Stimulated activated naive CD8-positive, alpha-beta T cell treated with anti-CD3 and anti-CD28 coated beads, Interleukin-15, Interleukin-2, amounts not matched to agents 100 ng/mL and 50 ng/mL, for 24 hours (primary cell): ENCODE measurements at regions not wholly inside any gene's neighbourhood (a gene's known extent, or its start where the extent isn't known, plus 50 kb on each side); places are given as distances from the start of the nearest gene placed in this dataset.
"Not testable (repeated sequence)": the region's sequence is repeated elsewhere in the genome, so short reads cannot be mapped to it uniquely, and the experiment has no call there.

ENCODE experiments used
- H3K27ac Mint-ChIP-seq: one replicate; pipeline ENCODE4 v1.8.0; 2021; ENCODE audit warnings: mild to moderate bottlenecking, mixed read lengths
- H3K27me3 Mint-ChIP-seq: one replicate; pipeline ENCODE4 v1.8.0; 2021; ENCODE audit warnings: mixed read lengths
- H3K36me3 Mint-ChIP-seq: one replicate; pipeline ENCODE4 v1.8.0; 2021; ENCODE audit warnings: low read depth, mixed read lengths
- H3K4me1 Mint-ChIP-seq: one replicate; pipeline ENCODE4 v1.8.0; 2021; ENCODE audit warnings: low read depth, mixed read lengths
- H3K4me3 Mint-ChIP-seq: one replicate; pipeline ENCODE4 v1.8.0; 2021; ENCODE audit warnings: mild to moderate bottlenecking, mixed read lengths
- H3K9me3 Mint-ChIP-seq: one replicate; pipeline ENCODE4 v1.8.0; 2021; ENCODE audit warnings: mixed read lengths

GRCh38 chr17:71617767-71618166 is 503.1 kb upstream of the SOX9 start:
- not testable (repeated sequence) for H3K4me1 Mint-ChIP-seq, H3K27me3 Mint-ChIP-seq, H3K27ac Mint-ChIP-seq, H3K4me3 Mint-ChIP-seq, H3K36me3 Mint-ChIP-seq
- peaks cover 21% of the 10 kb centered on the region for H3K9me3 Mint-ChIP-seq

GRCh38 chr17:71625330-71625729 is 495.5 kb upstream of the SOX9 start:
- H3K9me3 Mint-ChIP-seq, result no peaks in the 10 kb centered on the region
- no peak overlapping the region for H3K4me3 Mint-ChIP-seq
- H3K4me1 Mint-ChIP-seq, result no peaks in the 10 kb centered on the region
- no peaks in the 10 kb centered on the region for H3K36me3 Mint-ChIP-seq
- H3K27me3 Mint-ChIP-seq, result no peaks in the 10 kb centered on the region
- no peak overlapping the region for H3K27ac Mint-ChIP-seq

- Mint-ChIP-seq H3K4me1 (no peaks in the 10 kb centered on the region), H3K27ac (no peak overlapping the region), H3K4me3 (no peak overlapping the region), H3K9me3 (no peaks in the 10 kb centered on the region), H3K27me3 (no peaks in the 10 kb centered on the region), H3K36me3 (no peaks in the 10 kb centered on the region)
Measured at GRCh38 chr17:71628306-71628705, 492.5 kb upstream of the SOX9 start.

- H3K4me3 Mint-ChIP-seq, result no peak overlapping the region
- H3K27ac Mint-ChIP-seq, result no peak overlapping the region
- H3K27me3 Mint-ChIP-seq, result no peaks in the 10 kb centered on the region
- no peaks in the 10 kb centered on the region for H3K36me3 Mint-ChIP-seq
- no peaks in the 10 kb centered on the region for H3K9me3 Mint-ChIP-seq
- H3K4me1 Mint-ChIP-seq, result no peaks in the 10 kb centered on the region
Measured at GRCh38 chr17:71631483-71631882, 489.3 kb upstream of the SOX9 start.

- H3K9me3 Mint-ChIP-seq, result no peaks in the 10 kb centered on the region
- H3K4me3 Mint-ChIP-seq, result no peak overlapping the region
- H3K4me1 Mint-ChIP-seq, result no peaks in the 10 kb centered on the region
- H3K27ac Mint-ChIP-seq, result no peak overlapping the region
- no peaks in the 10 kb centered on the region for H3K36me3 Mint-ChIP-seq
- no peaks in the 10 kb centered on the region for H3K27me3 Mint-ChIP-seq
Measured at GRCh38 chr17:71632328-71632727, 488.5 kb upstream of the SOX9 start.

GRCh38 chr17:71633391-71633849 is 487.4 kb upstream of the SOX9 start:
- H3K36me3 Mint-ChIP-seq, result no peaks in the 10 kb centered on the region
- no peak overlapping the region for H3K4me3 Mint-ChIP-seq
- no peaks in the 10 kb centered on the region for H3K27me3 Mint-ChIP-seq
- H3K27ac Mint-ChIP-seq, result no peak overlapping the region
- no peaks in the 10 kb centered on the region for H3K4me1 Mint-ChIP-seq
- H3K9me3 Mint-ChIP-seq, result peaks cover 4% of the 10 kb centered on the region

GRCh38 chr17:71634376-71634775 is 486.4 kb upstream of the SOX9 start:
- Mint-ChIP-seq H3K27me3 (no peaks in the 10 kb centered on the region), H3K9me3 (peaks cover 4% of the 10 kb centered on the region), H3K4me3 (no peak overlapping the region), H3K4me1 (no peaks in the 10 kb centered on the region), H3K27ac (no peak overlapping the region), H3K36me3 (no peaks in the 10 kb centered on the region)

- Mint-ChIP-seq H3K9me3 (peaks cover 7% of the 10 kb centered on the region), H3K4me3 (no peak overlapping the region), H3K4me1 (no peaks in the 10 kb centered on the region), H3K27ac (no peak overlapping the region), H3K36me3 (no peaks in the 10 kb centered on the region), H3K27me3 (no peaks in the 10 kb centered on the region)
Measured at GRCh38 chr17:71635187-71635586, 485.6 kb upstream of the SOX9 start.

GRCh38 chr17:71636644-71637043 is 484.2 kb upstream of the SOX9 start:
- no peak overlapping the region for H3K27ac Mint-ChIP-seq
- no peak overlapping the region for H3K4me3 Mint-ChIP-seq
- H3K9me3 Mint-ChIP-seq, result peaks cover 17% of the 10 kb centered on the region
- no peaks in the 10 kb centered on the region for H3K36me3 Mint-ChIP-seq
- no peaks in the 10 kb centered on the region for H3K27me3 Mint-ChIP-seq
- no peaks in the 10 kb centered on the region for H3K4me1 Mint-ChIP-seq

GRCh38 chr17:71638668-71639067 is 482.2 kb upstream of the SOX9 start:
- H3K9me3 Mint-ChIP-seq, result peaks cover 17% of the 10 kb centered on the region
- H3K4me3 Mint-ChIP-seq, result no peak overlapping the region
- H3K27me3 Mint-ChIP-seq, result no peaks in the 10 kb centered on the region
- H3K4me1 Mint-ChIP-seq, result no peaks in the 10 kb centered on the region
- no peaks in the 10 kb centered on the region for H3K36me3 Mint-ChIP-seq
- H3K27ac Mint-ChIP-seq, result no peak overlapping the region

- Mint-ChIP-seq H3K36me3 (no peaks in the 10 kb centered on the region), H3K27ac (no peak overlapping the region), H3K27me3 (no peaks in the 10 kb centered on the region), H3K4me1 (no peaks in the 10 kb centered on the region), H3K4me3 (no peak overlapping the region), H3K9me3 (peaks cover 22% of the 10 kb centered on the region)
Measured at GRCh38 chr17:71639865-71640264, 481.0 kb upstream of the SOX9 start.

- not testable (repeated sequence) for H3K27ac Mint-ChIP-seq, H3K4me1 Mint-ChIP-seq, H3K36me3 Mint-ChIP-seq, H3K4me3 Mint-ChIP-seq, H3K27me3 Mint-ChIP-seq
- peaks cover 24% of the 10 kb centered on the region for H3K9me3 Mint-ChIP-seq
Measured at GRCh38 chr17:71646890-71647289, 473.9 kb upstream of the SOX9 start.

GRCh38 chr17:71648342-71648741 is 472.5 kb upstream of the SOX9 start:
- H3K4me1 Mint-ChIP-seq, H3K27me3 Mint-ChIP-seq, H3K36me3 Mint-ChIP-seq, H3K4me3 Mint-ChIP-seq, H3K27ac Mint-ChIP-seq: not testable (repeated sequence)
- peaks cover 24% of the 10 kb centered on the region for H3K9me3 Mint-ChIP-seq

GRCh38 chr17:71649941-71650350 is 470.9 kb upstream of the SOX9 start:
- Mint-ChIP-seq H3K27ac (no peak overlapping the region), H3K4me1 (no peaks in the 10 kb centered on the region), H3K9me3 (peaks cover 18% of the 10 kb centered on the region), H3K27me3 (no peaks in the 10 kb centered on the region), H3K36me3 (no peaks in the 10 kb centered on the region), H3K4me3 (no peak overlapping the region)

GRCh38 chr17:71655542-71655941 is 465.3 kb upstream of the SOX9 start:
- H3K4me3 Mint-ChIP-seq, result no peak overlapping the region
- no peak overlapping the region for H3K27ac Mint-ChIP-seq
- peaks cover 14% of the 10 kb centered on the region for H3K9me3 Mint-ChIP-seq
- H3K36me3 Mint-ChIP-seq, result no peaks in the 10 kb centered on the region
- H3K27me3 Mint-ChIP-seq, result no peaks in the 10 kb centered on the region
- no peaks in the 10 kb centered on the region for H3K4me1 Mint-ChIP-seq

- Mint-ChIP-seq H3K27ac (no peak overlapping the region), H3K4me1 (no peaks in the 10 kb centered on the region), H3K36me3 (no peaks in the 10 kb centered on the region), H3K27me3 (no peaks in the 10 kb centered on the region), H3K9me3 (peaks cover 16% of the 10 kb centered on the region), H3K4me3 (no peak overlapping the region)
Measured at GRCh38 chr17:71656964-71657858, 463.6 kb upstream of the SOX9 start.
